Smooth muscle cell (in vitro differentiated cells): ENCODE measurements at regions not wholly inside any gene's neighbourhood (a gene's known extent, or its start where the extent isn't known, plus 50 kb on each side); places are given as distances from the start of the nearest gene placed in this dataset.

ENCODE experiments used
- DNase-seq: peaks from one replicate; lab custom pipeline; 2025; ENCODE audit not compliant: unreplicated experiment; lab: John Stamatoyannopoulos, UW
- H2AFZ ChIP-seq: fragments of 200-600 bp; sonication (generic); 2 replicates; pipeline ENCODE4 v1.6.0; 2016; ENCODE audit warnings: antibody characterized with exemption, low read depth, mild to moderate bottlenecking
- H3F3A ChIP-seq: fragments of 200-600 bp; sonication (generic); 2 replicates; pipeline ENCODE4 v1.6.0; 2017; ENCODE audit warnings: antibody characterized with exemption, low read depth
- H3K27ac ChIP-seq: fragments of 200-600 bp; sonication (generic); 2 replicates; pipeline ENCODE4 v1.5.1; 2016; ENCODE audit warnings: low read depth, mild to moderate bottlenecking
- H3K27me3 ChIP-seq: fragments of 200-600 bp; sonication (generic); 2 replicates; pipeline ENCODE4 v1.6.1; 2016; ENCODE audit warnings: low read depth, mild to moderate bottlenecking
- H3K36me3 ChIP-seq: fragments of 200-600 bp; sonication (generic); 2 replicates; pipeline ENCODE4 v1.5.1; 2016; ENCODE audit warnings: low read depth
- H3K4me1 ChIP-seq: fragments of 200-600 bp; sonication (generic); 2 replicates; pipeline ENCODE4 v1.5.1; 2016; ENCODE audit warnings: low read depth
- H3K4me2 ChIP-seq: fragments of 200-600 bp; sonication (generic); 2 replicates; pipeline ENCODE4 v1.6.0; 2016; ENCODE audit warnings: mild to moderate bottlenecking
- H3K4me3 ChIP-seq: fragments of 200-600 bp; sonication (generic); 2 replicates; pipeline ENCODE4 v1.5.1; 2016; ENCODE audit warnings: mild to moderate bottlenecking
- H3K79me2 ChIP-seq: fragments of 200-600 bp; sonication (generic); 2 replicates; pipeline ENCODE4 v1.6.0; 2016; ENCODE audit warnings: low read depth, mild to moderate bottlenecking
- H3K9ac ChIP-seq: fragments of 200-600 bp; sonication (generic); 2 replicates; pipeline ENCODE4 v1.6.0; 2016; ENCODE audit warnings: low read depth
- H3K9me3 ChIP-seq: fragments of 200-600 bp; sonication (generic); replicated peaks from 2 replicates; pipeline ENCODE4 v1.5.1; 2016; ENCODE audit warnings: low read depth
- H4K20me1 ChIP-seq: fragments of 200-600 bp; sonication (generic); 2 replicates; pipeline ENCODE4 v1.6.0; 2016; ENCODE audit warnings: low read depth
- WGBS: methylation state at CpG from one replicate; pipeline ENCODE4 v1.1.7; 2016; ENCODE audit warnings: low lambda C conversion rate; 5-methylcytosine and 5-hydroxymethylcytosine counted together
- TF ChIP-seq, protein P1 (sequence below): fragments of 200-600 bp; sonication (generic); IDR thresholded peaks from 2 replicates; pipeline ENCODE4 v1.5.1; 2017; ENCODE audit warnings: borderline replicate concordance, mild to moderate bottlenecking, antibody characterized with exemption; ENCODE audit not compliant: insufficient read depth, poor library complexity, severe bottlenecking

DNA sequence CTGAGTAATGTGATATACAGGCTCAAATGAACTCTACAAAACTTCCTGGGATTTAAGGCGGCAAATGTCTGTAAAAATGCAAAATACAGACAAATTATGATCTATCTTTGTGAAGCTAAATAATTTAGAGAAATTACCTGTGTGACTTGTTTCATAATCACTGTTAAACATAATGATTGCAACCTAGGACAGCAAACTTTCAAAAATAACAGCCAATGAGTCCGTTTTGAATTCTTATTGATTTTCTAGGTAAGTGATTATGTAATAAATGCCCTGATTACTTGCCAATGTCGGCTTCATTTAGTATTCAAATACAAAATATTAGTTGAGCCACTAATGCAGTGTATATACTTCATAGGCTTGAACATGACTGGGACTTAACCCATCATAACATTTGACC, 238.2 kb upstream of the DAB2 start:
- TF ChIP-seq, protein P1, sequence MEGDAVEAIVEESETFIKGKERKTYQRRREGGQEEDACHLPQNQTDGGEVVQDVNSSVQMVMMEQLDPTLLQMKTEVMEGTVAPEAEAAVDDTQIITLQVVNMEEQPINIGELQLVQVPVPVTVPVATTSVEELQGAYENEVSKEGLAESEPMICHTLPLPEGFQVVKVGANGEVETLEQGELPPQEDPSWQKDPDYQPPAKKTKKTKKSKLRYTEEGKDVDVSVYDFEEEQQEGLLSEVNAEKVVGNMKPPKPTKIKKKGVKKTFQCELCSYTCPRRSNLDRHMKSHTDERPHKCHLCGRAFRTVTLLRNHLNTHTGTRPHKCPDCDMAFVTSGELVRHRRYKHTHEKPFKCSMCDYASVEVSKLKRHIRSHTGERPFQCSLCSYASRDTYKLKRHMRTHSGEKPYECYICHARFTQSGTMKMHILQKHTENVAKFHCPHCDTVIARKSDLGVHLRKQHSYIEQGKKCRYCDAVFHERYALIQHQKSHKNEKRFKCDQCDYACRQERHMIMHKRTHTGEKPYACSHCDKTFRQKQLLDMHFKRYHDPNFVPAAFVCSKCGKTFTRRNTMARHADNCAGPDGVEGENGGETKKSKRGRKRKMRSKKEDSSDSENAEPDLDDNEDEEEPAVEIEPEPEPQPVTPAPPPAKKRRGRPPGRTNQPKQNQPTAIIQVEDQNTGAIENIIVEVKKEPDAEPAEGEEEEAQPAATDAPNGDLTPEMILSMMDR, result no peak
- Histone ChIP-seq H3K4me3 (no peak overlapping the region), H3K4me1 (peaks cover 4% of the 10 kb centered on the region), H3K27ac (peak overlapping the region; percentile 89), H4K20me1 (no peaks in the 10 kb centered on the region), H3K79me2 (no peaks in the 10 kb centered on the region), H3K9me3 (no peaks in the 10 kb centered on the region), H3F3A (no peaks in the 10 kb centered on the region), H3K9ac (no peak overlapping the region), H3K27me3 (no peaks in the 10 kb centered on the region), H2AFZ (no peak overlapping the region), H3K36me3 (no peaks in the 10 kb centered on the region), H3K4me2 (no peak overlapping the region)
- no peak for DNase-seq
- 88% methylated on average over 3 of the region's 3 CpGs for WGBS

DNA sequence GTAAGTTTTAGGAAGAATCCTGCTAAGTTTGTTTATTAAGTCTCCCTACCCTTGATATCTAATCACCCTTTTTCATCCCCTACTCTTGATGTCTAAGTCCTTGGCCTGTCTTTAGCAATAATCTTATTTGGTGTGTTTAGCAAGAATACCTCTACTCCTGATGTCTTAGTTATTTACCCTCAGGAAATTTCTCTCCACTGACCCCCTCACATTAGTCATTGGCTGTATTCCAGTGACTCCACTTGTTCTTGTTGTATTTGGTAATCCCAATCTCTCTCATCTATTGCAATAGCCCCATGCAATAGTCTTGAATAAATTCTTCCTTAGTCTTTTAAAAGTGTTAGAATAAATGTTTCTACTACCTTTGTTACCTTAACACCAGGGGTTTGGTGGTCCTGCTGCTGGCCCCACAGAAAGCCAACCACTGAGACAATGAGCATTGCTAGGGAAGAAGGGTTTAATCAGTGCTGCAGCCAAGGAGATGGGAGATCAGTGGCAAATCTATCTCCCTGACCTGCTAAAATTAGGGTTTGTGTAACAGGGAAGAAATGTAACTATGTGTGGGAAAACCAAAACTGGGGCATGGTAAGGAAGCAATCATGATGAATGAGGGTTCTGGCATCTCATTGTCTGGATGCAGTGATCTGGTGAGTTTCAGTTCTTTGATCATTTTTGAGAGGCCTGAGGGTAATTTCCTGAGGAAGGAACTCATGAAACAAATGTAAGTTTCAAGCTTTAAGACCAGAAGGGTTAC, 236.4 kb upstream of the DAB2 start:
- TF ChIP-seq, protein P1, result no peak
- DNase-seq, result no peak
- no peaks in the 10 kb centered on the region for H3K9me3 ChIP-seq
- H3K27me3 ChIP-seq, result no peaks in the 10 kb centered on the region
- no peaks in the 10 kb centered on the region for H3K36me3 ChIP-seq
- peaks cover 4% of the 10 kb centered on the region for H3K4me1 ChIP-seq
- no peak overlapping the region for H3K4me3 ChIP-seq
- no peaks in the 10 kb centered on the region for H4K20me1 ChIP-seq
- H3K4me2 ChIP-seq, result peak overlapping the region; percentile 51
- peak overlapping the region; percentile 48 for H2AFZ ChIP-seq
- H3K27ac ChIP-seq, result peak overlapping the region; percentile 89
- no peaks in the 10 kb centered on the region for H3K79me2 ChIP-seq
- H3F3A ChIP-seq, result no peaks in the 10 kb centered on the region
- no peak overlapping the region for H3K9ac ChIP-seq

DNA sequence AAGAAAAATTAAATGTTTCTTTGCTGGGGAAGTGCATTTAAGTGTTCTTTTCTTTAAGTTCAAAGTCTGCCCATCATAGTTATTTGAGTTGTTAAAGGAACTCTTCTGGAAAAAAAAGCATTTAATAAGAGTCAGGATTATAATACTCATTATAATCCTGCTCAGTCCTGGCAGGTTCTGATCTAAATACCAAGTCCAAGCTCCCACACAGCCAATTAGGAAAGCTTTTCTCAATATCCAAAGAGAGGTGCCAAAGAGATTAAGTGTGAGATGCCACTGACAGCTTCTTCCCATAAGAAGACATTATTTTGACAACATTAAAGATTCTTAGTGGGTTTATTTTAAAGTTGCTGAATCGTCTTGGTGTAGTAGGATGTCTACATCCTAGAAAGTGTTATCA, 235.2 kb upstream of the DAB2 start:
- Histone ChIP-seq H3K27me3 (no peaks in the 10 kb centered on the region), H3K4me1 (peaks cover 4% of the 10 kb centered on the region), H3K27ac (no peak overlapping the region), H2AFZ (peak overlapping the region; percentile 80), H3K9me3 (no peaks in the 10 kb centered on the region), H3K79me2 (no peaks in the 10 kb centered on the region), H3K36me3 (no peaks in the 10 kb centered on the region), H4K20me1 (no peaks in the 10 kb centered on the region), H3K4me3 (no peak overlapping the region), H3K4me2 (no peak overlapping the region), H3F3A (no peaks in the 10 kb centered on the region), H3K9ac (no peak overlapping the region)
- no peak for DNase-seq
- TF ChIP-seq, protein P1, result no peak
- 86% methylated on average over 1 of the region's 1 CpG for WGBS

DNA sequence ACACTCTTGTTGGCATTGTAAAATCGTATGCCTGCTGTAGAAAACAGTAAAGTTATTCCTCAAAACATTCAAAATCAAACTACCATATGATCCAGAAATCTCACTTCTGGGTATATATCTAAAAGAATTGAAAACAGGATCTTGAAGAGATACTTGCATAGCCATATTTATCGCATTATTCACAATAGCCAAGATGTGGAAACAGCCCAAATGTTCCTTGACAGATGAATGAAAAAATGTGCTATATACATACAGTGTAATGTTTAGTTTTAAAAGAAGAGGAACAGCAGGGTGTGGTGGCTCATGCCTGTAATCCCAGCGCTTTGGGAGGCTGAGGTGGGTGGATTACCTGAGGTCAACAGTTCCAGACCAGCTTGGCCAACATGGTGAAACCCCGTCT, 234.1 kb upstream of the DAB2 start:
- no peaks in the 10 kb centered on the region for H3F3A ChIP-seq
- no peaks in the 10 kb centered on the region for H3K36me3 ChIP-seq
- H3K4me1 ChIP-seq, result peaks cover 4% of the 10 kb centered on the region
- H3K79me2 ChIP-seq, result no peaks in the 10 kb centered on the region
- no peak overlapping the region for H3K9ac ChIP-seq
- H3K9me3 ChIP-seq, result no peaks in the 10 kb centered on the region
- H3K4me2 ChIP-seq, result no peak overlapping the region
- DNase-seq, result no peak
- no peak overlapping the region for H2AFZ ChIP-seq
- no peak overlapping the region for H3K4me3 ChIP-seq
- no peaks in the 10 kb centered on the region for H3K27me3 ChIP-seq
- TF ChIP-seq, protein P1, result no peak
- 91% methylated on average over 4 of the region's 4 CpGs for WGBS
- no peak overlapping the region for H3K27ac ChIP-seq
- no peaks in the 10 kb centered on the region for H4K20me1 ChIP-seq
